Testis (tissue), 2 donors: ENCODE measurements at regions not wholly inside any gene's neighbourhood (a gene's known extent, or its start where the extent isn't known, plus 50 kb on each side); places are given as distances from the start of the nearest gene placed in this dataset.

Experiments
- POLR2A ChIP-seq: fragments of 450-650 bp; IDR thresholded peaks from one replicate; pipeline ENCODE4 v1.6.1; 2017; ENCODE audit warnings: antibody characterized with exemption, mild to moderate bottlenecking, moderate library complexity
- TF ChIP-seq, protein P1 (sequence below), 3 experiments: fragments of 450-650 bp in 2 of 3; fragments of 200-600 bp in 1 of 3; sonication (generic) in 1 of 3; IDR thresholded peaks; one replicate each; pipeline ENCODE4 v1.5.1; 2016 to 2019; ENCODE audit warnings: antibody characterized with exemption in 3 of 3, mild to moderate bottlenecking in 2 of 3, moderate library complexity in 1 of 3

DNA sequence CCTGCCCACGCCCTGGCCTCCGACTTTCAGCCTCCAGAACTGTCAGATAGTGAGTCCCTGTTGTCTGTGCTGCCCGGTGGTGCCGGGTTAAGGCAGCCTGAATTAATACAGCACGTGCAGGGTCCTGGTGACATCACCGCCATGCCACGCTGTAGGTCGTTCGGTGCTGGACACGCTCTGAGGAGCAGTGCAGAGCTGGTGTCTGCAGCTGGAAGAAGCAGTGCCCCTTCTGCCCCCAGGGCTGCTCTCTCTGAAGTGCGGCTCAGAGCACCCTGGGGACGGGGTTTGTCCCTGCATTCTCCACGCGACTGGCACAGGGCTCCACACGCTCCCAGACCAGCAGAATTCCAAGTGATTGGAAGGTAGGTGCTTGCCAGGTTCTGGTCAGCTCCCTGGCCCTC lies 831.5 kb downstream of the TBC1D22A start:
- TF ChIP-seq, protein P1, sequence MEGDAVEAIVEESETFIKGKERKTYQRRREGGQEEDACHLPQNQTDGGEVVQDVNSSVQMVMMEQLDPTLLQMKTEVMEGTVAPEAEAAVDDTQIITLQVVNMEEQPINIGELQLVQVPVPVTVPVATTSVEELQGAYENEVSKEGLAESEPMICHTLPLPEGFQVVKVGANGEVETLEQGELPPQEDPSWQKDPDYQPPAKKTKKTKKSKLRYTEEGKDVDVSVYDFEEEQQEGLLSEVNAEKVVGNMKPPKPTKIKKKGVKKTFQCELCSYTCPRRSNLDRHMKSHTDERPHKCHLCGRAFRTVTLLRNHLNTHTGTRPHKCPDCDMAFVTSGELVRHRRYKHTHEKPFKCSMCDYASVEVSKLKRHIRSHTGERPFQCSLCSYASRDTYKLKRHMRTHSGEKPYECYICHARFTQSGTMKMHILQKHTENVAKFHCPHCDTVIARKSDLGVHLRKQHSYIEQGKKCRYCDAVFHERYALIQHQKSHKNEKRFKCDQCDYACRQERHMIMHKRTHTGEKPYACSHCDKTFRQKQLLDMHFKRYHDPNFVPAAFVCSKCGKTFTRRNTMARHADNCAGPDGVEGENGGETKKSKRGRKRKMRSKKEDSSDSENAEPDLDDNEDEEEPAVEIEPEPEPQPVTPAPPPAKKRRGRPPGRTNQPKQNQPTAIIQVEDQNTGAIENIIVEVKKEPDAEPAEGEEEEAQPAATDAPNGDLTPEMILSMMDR (IDR thresholded peaks at IDR 0.05) = no peak
- no peak for TF ChIP-seq POLR2A
